Esophagus squamous epithelium (tissue), 4 donors: ENCODE measurements at regions not wholly inside any gene's neighbourhood (a gene's known extent, or its start where the extent isn't known, plus 50 kb on each side); places are given as distances from the start of the nearest gene placed in this dataset.

Source experiments
- POLR2A ChIP-seq, 4 donors: fragments of 450-650 bp; IDR thresholded peaks; one replicate each; pipeline ENCODE4 v1.6.1; 2017; ENCODE audit warnings: antibody characterized with exemption in 4 of 4, mild to moderate bottlenecking in 4 of 4, moderate library complexity in 3 of 4
- TF ChIP-seq, protein P1 (sequence below), 6 experiments: fragments of 450-650 bp in 4 of 6; fragments of 200-600 bp in 2 of 6; sonication (generic) in 2 of 6; IDR thresholded peaks; one replicate each; pipeline ENCODE4 v1.5.1; 2016 to 2019; ENCODE audit warnings: antibody characterized with exemption in 6 of 6, mild to moderate bottlenecking in 4 of 6, moderate library complexity in 4 of 6

DNA sequence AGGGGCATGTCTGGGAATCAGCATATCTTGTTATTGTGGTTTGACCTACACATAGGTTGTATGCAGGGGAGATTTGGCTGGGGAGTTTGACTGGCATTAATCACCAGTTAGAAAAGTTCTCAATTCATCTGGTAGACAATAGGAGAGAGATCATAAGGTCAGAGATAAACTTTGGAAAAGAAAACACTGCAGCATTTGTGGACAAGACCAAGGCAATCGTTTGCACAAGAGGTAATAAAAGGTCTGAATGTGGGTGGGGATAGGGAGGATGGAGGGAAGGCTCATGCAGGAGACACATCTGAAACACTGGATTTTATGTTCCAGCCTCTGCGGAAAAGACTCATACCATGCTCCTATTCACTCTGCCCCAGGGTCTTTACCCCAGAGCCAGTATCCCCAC is 136.9 kb downstream of the MAIP1 start:
- TF ChIP-seq, protein P1, sequence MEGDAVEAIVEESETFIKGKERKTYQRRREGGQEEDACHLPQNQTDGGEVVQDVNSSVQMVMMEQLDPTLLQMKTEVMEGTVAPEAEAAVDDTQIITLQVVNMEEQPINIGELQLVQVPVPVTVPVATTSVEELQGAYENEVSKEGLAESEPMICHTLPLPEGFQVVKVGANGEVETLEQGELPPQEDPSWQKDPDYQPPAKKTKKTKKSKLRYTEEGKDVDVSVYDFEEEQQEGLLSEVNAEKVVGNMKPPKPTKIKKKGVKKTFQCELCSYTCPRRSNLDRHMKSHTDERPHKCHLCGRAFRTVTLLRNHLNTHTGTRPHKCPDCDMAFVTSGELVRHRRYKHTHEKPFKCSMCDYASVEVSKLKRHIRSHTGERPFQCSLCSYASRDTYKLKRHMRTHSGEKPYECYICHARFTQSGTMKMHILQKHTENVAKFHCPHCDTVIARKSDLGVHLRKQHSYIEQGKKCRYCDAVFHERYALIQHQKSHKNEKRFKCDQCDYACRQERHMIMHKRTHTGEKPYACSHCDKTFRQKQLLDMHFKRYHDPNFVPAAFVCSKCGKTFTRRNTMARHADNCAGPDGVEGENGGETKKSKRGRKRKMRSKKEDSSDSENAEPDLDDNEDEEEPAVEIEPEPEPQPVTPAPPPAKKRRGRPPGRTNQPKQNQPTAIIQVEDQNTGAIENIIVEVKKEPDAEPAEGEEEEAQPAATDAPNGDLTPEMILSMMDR (IDR thresholded peaks at IDR 0.05), result no peak
- no peak for TF ChIP-seq POLR2A (IDR thresholded peaks at IDR 0.05)
